DMS79 (cell line): ENCODE measurements at regions not wholly inside any gene's neighbourhood (a gene's known extent, or its start where the extent isn't known, plus 50 kb on each side); places are given as distances from the start of the nearest gene placed in this dataset.
"Not testable (repeated sequence)": the region's sequence is repeated elsewhere in the genome, so short reads cannot be mapped to it uniquely, and the experiment has no call there.

Experiments used
- DNase-seq: peaks from one replicate; lab custom pipeline; 2025; lab: John Stamatoyannopoulos, UW

DNA sequence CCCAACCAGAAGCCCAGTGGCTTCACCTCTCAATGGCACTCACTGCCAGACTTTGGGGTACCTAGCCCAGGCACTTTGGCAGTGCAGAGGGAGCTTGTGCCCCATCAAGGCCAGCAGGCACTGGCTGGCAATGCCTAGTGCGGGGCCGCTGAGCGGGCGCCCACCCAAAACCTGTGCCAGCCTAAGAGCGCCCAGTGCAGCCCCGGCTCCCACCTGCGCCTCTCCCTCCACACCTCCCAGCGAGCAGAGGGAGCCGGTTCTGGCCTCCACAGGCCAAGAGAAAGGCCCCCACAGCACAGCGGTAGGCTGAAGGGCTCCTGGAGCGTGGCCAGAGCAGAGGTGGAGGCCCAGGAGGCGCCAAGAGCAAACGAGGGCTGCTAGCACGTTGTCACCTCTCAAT lies 930.8 kb downstream of the IPMK start:
- no peak for DNase-seq

DNA sequence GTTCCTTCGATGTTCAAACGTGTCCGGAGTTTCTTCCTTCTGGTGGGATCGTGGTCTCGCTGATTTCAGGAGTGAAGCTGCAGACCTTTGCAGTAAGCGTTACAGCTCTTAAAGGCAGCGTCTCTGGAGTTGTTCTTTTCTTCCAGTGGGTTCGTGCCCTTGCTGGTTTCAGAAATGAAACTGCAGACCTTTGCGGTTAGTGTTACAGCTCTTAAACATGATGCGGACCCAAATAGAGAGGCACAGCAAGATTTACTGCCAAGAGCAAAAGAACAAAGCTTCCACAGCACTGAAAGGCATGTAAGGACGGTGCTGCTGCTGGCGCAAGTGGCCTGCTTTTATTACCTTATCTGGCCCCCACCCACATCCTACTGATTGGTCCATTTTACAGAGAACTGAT lies 931.4 kb downstream of the IPMK start:
- no peak for DNase-seq

DNA sequence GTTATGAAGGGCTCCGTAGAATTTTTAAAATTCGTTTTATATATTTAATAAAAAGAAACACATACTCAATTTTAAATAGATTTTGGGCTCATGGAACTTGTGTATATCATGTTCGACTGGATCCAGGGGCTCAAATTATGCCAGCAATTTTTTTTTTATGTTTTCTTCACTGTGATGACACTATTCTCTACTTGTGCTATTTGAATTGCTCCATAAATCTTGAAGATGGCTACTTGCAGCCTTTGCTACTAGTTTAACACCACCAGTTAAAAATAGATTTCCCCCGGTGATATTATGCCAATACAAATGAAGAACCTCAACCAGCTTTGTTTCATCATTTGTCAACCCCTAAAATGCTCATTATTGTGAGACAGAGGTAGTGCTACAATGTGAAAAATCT lies 933.2 kb downstream of the IPMK start:
- no peak for DNase-seq

DNA sequence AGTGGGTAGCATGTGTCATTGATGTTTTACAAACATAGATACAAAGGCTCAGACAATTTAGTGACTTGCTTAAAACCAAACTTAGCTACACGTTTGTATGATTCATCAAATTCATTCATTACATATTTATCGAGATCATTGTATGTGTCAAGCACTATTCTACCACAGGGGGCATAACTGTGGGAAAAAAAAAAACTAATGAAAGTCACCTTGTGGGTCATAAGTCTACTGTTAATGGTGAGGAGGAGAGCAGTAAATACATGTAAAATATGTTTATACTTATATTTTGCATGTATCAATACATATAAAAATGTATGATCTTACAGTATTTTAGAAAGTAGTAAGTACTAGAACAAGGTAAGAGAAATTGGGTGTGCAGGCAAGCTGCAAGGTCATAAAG lies 933.8 kb downstream of the IPMK start:
- DNase-seq = no peak

DNA sequence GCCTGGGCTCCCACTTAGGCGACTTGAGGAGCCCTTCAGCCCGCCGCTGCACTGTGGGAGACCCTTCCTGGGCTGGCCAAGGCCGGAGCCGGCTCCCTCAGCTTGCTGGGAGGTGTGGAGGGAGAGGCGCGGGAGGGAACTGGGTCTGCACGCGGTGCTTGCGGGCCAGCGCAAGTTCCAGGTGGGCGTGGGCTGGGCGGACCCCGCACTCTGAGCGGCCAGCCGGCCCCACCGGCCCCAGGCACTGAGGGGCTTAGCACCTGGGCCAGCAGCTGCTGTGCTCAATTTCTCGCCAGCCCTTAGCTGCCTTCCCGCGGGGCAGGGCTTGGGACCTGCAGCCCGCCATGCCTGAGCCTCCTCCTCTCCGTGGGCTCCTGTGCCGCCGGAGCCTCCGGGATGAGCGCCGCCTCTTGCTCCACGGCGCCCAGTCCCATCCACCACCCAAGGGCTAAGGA lies 946.3 kb downstream of the IPMK start:
- not testable (repeated sequence) for DNase-seq

DNA sequence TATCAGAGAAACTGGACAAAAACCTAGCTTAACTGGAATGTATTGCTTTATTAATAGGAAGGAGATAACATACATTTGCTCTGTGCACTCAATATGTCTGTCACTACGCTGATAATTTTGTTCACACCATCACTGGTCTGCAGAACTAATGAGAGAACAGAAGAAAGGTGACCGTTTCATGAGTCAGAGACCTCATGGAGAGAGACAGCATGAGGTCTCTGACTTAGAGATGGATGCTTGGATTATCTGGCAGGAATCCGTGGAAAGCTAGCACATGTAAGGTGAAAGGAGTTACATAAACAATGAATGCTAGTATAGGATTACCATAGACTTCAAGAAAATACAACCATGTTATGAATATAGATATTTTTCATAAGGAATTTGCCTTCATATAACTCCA lies 947.3 kb downstream of the IPMK start:
- no peak for DNase-seq

DNA sequence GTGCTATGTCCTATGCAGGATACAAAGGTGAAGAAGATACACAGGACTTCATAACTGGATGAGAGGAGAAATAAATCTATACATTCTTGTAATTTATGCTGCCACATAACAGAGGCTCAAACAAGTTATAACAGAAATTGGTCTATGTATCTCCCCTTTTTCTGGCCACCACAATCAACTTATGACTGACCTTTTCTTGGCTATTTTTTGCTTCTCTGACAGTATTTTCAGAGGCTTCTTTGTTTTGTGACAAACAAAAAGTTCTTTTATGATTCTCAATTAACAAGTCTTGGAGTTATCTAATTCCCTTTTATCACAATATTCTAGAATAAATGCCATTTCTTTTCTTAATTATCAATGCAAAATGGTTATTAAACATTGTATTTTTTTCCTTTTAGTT lies 953.0 kb upstream of the ZWINT start:
- no peak for DNase-seq

DNA sequence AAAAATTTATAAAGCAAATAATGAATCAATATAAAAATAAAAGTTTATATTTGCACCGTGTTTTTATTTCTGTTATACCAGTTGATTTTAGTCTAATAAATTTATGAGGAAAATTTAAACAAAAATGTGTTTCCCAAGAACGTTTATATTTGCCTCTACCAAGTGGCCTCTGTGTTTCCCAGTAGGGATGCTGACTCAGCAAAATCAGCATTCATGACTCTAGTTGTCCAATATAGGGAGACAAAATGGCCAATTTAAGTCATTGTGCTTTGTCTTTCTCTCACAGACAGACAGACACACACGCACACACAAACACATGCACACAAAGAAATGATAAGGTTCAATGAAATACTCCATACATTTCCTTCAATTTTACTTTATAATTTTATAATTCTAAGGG lies 942.5 kb upstream of the ZWINT start:
- DNase-seq = no peak

DNA sequence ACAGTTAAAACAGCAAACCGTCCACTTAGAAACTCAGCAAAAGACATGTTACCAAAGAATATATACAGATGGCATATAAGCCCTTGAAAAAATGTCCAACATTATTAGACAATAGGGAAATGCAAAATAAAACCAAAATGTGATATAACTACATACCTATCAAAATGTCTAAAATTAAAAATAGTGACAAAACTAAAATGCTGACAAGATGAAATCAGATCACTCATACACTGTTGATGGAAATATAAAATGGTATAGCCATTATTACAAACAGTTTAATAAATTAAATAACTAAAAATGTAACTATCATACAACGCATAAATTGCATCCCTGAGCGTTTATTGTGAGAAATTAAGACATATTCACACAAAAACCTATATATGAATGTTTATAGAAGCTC lies 939.7 kb upstream of the ZWINT start:
- no peak for DNase-seq

DNA sequence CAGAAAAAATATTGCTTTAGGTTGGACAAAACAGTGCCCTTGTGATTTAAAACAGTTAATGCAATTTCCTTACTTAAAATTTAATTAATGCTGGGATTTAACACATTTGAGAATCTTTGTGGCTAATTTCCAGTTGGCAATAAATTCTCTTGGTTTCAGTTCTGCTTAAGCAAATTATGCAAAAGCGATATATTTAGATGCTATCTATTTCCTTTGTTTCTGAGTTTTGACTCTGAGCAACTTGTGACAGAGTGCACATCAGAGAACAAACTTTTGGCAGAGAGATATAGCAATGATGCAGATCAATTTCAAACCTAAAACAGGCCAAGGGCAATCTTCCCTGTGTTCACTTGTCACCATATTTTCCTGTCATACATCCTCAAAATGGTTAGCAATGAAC lies 933.6 kb upstream of the ZWINT start:
- no peak for DNase-seq

DNA sequence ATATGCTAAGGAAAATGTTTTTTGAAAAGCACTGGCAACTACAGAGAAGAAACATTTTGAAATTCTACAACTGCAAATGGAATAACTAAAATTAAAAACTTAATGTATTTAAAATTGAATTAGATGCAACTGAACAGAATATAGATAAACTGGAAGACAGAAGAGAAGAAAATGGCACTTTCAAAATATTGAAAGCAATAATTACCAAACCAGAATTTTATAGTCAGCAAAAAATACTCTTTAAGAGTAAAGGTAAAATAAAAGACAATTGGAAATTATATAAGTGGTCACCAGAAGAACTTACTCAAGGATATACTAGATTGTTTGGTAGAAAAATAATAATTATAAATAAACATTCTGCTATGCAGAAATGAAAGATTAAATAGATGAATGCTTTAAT lies 927.7 kb upstream of the ZWINT start:
- no peak for DNase-seq

DNA sequence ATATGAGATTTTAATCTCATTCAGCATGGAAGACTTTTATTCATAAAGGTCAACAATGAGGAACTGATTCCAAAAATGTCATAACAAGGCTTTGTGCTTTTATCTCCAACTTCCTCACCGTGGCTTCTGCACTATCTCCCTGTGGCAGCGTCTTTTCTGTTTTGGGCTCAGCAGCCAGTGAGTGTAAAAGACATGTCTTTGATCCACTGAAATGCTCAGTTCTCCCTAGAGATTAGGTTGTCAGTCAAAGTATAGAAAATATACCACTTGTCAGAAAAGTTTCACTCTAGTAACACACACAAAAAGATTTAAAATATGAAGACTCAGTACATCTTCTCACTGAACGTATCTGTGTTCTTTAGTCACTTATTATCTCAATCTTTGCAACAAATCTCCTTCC lies 901.8 kb upstream of the ZWINT start:
- no peak for DNase-seq

DNA sequence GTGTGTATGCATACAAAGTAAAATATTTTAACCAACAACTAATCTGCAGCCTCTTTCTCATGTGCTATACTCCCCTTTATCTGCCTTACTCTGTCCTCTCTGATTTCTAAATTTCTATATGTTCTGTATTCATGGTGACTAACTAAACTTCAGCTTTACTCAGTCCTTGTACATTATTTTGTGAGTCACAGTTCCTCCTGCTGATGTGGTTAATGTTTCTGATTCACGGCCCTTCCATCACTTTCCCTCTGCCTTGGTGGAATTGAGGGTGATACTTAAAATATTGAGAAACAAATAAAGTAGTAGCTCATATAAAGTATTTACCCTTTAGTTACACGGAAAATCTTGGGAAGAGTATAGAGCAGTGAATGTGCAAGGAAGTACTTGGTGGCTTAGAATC lies 899.1 kb upstream of the ZWINT start:
- no peak for DNase-seq

DNA sequence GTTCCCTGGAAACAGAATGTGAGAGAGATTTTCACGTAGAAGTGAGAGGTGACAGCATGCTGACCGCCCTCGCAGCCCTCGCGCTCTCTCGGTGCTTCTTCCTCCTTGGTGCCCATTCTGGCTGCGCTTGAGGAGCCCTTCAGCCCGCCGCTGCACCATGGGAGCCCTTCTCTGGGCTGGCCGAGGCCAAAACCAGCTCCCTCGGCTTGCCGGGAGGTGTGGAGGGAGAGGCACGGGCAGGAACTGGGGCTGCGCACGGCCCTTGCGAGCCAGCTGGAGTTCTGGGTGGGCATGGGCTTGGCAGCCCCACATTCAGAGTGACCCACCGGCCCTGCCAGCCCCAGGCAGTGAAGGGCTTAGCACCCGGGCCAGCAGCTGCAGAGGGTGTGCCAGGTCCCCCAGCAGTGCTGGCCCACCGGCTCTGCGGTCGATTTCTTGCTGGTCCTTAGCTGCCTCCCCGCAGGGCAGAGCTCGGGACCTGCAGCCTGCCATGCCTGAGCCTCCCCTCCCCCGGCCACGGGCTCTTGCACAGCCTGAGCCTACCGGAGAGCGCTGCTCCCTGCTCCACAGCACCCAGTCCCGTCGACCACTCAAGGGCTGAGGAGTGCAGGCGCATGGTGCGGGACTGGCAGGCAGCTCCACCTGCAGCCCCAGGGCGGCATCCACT lies 888.7 kb upstream of the ZWINT start:
- DNase-seq = no peak

DNA sequence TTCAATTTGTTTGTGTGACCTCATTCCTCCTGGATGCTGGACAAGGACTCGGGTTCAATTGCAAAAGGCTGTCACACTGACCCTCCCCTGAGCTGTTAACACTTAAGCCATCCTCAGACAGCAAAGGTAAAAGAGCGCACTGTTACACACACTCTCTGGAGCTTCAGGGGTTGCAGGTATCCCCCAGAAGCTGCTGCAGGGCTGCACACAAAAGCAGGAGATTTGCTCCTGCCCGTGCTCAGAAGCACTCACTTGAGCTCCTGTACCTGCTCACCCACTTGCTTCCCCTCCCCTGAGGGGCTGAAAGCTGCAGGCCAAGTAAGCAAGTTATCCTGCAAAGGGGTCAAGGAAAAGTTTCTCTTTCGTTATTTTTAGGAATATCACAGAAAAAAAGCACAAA lies 886.2 kb upstream of the ZWINT start:
- DNase-seq = no peak

DNA sequence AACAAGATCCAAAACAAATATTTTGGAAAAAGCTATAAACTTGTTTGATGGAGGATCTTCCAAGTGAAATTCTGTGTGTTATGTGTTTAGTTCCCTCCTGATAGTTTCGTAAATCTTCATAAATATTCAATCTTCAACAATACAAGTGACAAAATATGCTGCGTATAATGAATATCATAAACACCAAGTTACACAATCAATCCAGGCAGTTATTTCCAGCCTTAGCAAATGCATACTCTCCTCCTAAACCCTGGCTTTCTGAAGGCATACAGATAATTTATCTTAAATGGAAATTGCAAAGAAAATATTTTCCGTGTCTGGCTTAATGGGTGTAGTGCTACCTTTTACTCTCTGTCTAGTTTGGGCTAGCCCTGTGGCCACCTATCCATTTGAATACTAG lies 864.9 kb upstream of the ZWINT start:
- no peak for DNase-seq

DNA sequence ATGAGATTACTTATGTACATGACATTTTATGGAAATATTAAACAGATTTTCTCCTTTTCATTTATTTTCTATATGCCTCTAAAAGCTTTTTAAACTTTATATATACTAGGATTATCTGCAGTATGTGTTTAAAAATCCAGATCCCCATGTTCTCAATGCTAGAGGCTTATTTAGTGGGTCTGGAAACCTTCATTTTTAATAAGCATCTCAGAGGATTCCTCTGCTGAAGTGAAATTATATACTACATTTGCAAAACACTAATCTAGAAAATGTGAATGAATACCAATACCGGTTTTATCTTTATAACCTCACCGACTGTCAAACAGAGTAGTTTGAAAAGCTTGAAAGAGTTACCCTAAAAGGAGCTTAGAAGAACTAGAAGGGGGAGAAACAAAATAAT lies 863.8 kb upstream of the ZWINT start:
- no peak for DNase-seq

DNA sequence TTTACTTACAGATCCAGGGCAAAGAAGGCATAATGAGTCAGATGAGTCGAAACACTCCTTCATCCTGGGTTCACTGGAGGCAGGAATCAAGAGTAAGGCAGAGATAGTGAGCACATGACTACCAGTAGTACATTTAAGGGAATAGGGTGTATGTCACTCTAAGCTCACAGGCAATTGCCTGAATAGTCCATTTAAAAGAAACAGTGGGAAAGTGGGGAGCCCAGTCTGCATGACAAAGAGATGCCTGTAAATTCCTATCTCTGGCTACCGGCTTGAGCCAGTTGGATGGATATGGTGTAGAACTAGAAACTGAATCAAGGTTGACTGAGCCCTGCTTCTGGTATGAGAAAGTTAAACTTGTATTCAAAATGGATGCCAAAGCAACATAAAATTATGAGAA lies 861.5 kb upstream of the ZWINT start:
- no peak for DNase-seq

DNA sequence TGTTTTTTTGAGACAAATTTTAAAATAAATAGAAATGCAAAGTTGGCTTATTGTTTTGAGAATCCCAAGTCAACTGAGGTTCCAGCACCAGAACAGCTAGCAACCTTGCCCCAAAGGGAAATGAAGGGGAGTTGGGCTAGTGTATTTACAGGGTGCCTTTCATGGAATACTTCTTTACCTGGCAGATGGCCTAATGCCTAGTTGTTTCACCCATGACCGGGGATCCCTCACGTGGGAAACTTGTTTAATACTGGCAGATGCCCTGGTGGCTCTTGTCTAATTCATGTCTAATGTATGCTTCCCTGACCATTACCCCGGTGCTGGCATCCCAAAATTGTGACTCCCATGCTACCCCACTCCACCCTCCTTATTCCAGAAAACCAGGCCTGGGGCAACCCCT lies 861.1 kb upstream of the ZWINT start:
- no peak for DNase-seq

DNA sequence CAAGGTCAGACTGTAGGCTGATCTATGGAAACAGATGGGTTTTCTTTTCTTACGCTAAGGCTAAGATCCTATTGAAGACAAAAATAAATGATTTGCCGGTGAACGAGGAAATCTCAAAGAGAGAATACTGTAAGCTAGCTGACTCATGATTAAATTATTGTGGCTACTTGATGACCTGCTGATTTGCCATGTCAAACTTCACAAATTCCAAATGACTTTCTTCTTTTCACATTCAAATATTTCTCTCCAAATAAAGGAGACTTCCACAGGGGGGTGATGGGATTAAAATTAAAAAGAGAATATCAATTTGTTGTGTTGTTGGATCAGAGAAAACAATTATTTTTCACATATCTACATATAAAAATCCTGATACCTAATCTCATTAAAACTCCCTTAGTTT lies 860.6 kb upstream of the ZWINT start:
- DNase-seq = no peak

DNA sequence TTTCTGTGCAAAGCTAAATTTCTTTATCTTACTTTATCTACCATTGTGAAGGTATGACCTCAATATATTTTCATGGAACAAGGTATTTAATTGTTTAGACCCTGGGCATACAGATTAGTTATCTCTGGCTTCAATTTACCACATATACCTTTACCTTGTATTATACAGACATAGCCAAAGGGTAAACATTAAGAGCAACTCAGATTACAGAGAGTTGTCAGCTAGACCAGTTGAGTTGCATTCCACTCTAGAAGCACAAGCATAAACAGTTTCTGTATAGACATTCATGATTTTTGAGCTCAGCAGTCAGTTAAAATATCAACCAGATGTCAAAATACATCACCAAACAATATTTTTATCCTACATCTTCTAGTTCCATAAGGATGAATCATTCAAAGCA lies 857.3 kb upstream of the ZWINT start:
- DNase-seq = no peak

DNA sequence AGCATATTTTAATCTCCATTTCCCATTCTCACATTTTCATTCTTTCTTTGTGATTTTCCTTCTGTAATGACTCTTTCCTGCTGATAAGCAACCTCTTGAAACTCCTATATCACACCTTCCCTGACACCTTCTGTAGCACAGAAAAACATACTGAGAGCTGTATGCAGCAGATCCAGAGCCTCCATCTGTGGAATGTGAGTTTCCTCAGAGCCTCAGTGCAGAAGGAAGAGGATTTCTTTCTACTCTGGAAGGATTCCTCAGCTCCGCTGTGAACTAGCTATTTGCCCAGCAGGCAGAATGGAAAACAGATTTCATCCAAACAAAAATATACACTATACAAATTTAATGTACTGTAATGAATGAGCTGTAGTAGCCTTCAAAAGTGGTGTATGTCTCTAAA lies 841.3 kb upstream of the ZWINT start:
- no peak for DNase-seq

DNA sequence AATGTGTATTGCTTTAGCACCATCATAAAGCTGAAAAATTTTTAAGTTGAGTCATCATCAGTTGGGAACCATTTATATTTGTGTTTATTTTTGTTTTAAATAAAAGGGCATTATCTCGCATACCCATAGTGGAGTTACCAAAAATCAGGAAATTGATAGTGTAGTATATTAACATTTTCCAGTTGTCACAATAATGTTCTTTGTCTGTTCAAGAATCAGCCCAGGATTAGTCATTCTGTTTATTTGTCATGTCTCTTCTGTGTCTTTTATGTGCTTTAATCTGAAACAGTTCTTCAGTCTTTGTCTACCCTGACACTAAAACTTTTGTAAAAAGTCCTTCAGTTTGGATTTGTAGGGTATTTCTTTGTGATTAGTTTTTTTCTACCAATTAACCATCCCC lies 827.8 kb upstream of the ZWINT start:
- no peak for DNase-seq

DNA sequence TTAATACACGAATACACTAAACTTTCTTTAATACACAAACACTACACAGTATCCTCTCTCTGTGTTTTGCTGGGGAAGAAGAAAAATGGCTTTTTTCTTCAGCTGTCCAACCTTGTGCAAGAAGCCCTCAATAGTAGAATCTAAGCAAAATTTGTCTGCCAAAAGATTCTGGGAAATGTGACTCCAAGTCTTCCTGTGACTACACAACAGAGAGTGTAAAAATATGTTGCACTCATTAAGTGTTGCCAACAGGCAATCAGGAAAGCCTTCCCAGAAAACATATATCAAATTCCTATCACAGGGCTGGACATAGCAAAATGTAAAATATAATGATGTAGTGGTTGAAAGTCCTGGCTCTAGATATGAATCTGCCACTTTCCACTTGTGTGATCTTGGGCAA lies 825.1 kb upstream of the ZWINT start:
- DNase-seq = no peak

DNA sequence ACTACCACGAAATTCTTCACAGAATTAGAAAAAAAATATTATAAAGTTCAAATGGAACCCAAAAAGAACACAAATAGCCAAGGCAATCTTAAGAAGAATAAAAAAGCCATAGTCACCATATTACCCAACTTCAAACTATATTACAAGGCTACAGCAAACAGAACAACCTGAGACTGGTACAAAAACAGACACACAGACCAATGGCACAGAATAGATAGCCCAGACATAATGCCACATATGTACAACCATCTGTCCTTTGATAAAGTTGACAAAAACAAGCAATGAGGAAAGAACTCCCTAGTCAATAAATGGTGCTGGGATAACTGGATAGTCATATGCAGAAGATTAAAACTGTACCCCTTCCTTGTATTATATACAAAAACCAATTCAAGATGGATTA lies 808.5 kb upstream of the ZWINT start:
- DNase-seq = no peak
